Mesenchymal stem cell (in vitro differentiated cells and primary cell): ENCODE measurements at regions not wholly inside any gene's neighbourhood (a gene's known extent, or its start where the extent isn't known, plus 50 kb on each side); places are given as distances from the start of the nearest gene placed in this dataset.
"Not testable (repeated sequence)": the region's sequence is repeated elsewhere in the genome, so short reads cannot be mapped to it uniquely, and the experiment has no call there.

ENCODE experiments used
- DNase-seq: peaks from one replicate; pipeline ENCODE4 v3.0.0-alpha.2; 2013
- H2AFZ ChIP-seq: one replicate; pipeline ENCODE4 v1.6.1; 2013; ENCODE audit warnings: low read depth, mild to moderate bottlenecking, control low read depth, inconsistent platforms, low read length, moderate library complexity
- H2AK5ac ChIP-seq: 2 replicates; pipeline ENCODE4 v1.6.1; 2013; ENCODE audit warnings: low read length, moderate library complexity, mild to moderate bottlenecking, inconsistent platforms; ENCODE audit not compliant: severe bottlenecking
- H2BK120ac ChIP-seq: one replicate; pipeline ENCODE4 v1.6.1; 2013; ENCODE audit warnings: low read depth, mild to moderate bottlenecking, inconsistent platforms, low read length, moderate library complexity
- H2BK12ac ChIP-seq, 2 experiments: one replicate each; pipeline ENCODE4 v1.6.1; 2013; ENCODE audit warnings: inconsistent platforms in 2 of 2, low read length in 2 of 2, mild to moderate bottlenecking in 2 of 2, moderate library complexity in 2 of 2, control low read depth in 1 of 2
- H2BK15ac ChIP-seq: one replicate; pipeline ENCODE4 v1.6.1; 2013; ENCODE audit warnings: mild to moderate bottlenecking, low read depth, inconsistent platforms; ENCODE audit not compliant: poor library complexity, severe bottlenecking
- H2BK5ac ChIP-seq: 2 replicates; pipeline ENCODE4 v1.6.1; 2013; ENCODE audit warnings: low read depth, mild to moderate bottlenecking, low read length, control low read depth, inconsistent platforms; ENCODE audit not compliant: poor library complexity, severe bottlenecking
- H3K14ac ChIP-seq, 2 experiments: one replicate each; pipeline ENCODE4 v1.6.1; 2013; ENCODE audit warnings: inconsistent platforms in 2 of 2, low read length in 2 of 2, control low read depth in 1 of 2, mild to moderate bottlenecking in 1 of 2, moderate library complexity in 1 of 2
- H3K18ac ChIP-seq, 2 experiments: one replicate each; pipeline ENCODE4 v1.6.1; 2013; ENCODE audit warnings: inconsistent platforms in 2 of 2, low read length in 2 of 2, control low read depth in 1 of 2, low read depth in 1 of 2, mild to moderate bottlenecking in 1 of 2
- H3K23ac ChIP-seq, 2 experiments: one replicate each; pipeline ENCODE4 v1.6.1; 2013; ENCODE audit warnings: inconsistent platforms in 2 of 2, low read length in 2 of 2, mild to moderate bottlenecking in 2 of 2, moderate library complexity in 2 of 2, control low read depth in 1 of 2
- H3K27ac ChIP-seq: 2 replicates; pipeline ENCODE4 v1.5.1; 2013; ENCODE audit warnings: mild to moderate bottlenecking, moderate library complexity, low read length, control low read depth, inconsistent platforms; ENCODE audit not compliant: poor library complexity, severe bottlenecking
- H3K27me3 ChIP-seq, 2 experiments: 2 replicates each; pipeline versions ENCODE4 v1.6.1 to v1.7.0; 2013; ENCODE audit warnings: low read length in 2 of 2, mild to moderate bottlenecking in 2 of 2, moderate library complexity in 2 of 2, control low read depth in 1 of 2, inconsistent platforms in 1 of 2; ENCODE audit not compliant: control insufficient read depth in 1 of 2, insufficient read depth in 1 of 2
- H3K36me3 ChIP-seq, 2 experiments: 2 replicates each; pipeline versions ENCODE4 v1.6.1 to v1.7.0; 2013; ENCODE audit warnings: low read length in 2 of 2, control low read depth in 1 of 2, inconsistent platforms in 1 of 2, low read depth in 1 of 2, mild to moderate bottlenecking in 1 of 2; ENCODE audit not compliant: insufficient read depth in 2 of 2, control insufficient read depth in 1 of 2
- H3K4ac ChIP-seq, 2 experiments: one replicate each; pipeline ENCODE4 v1.6.1; 2013; ENCODE audit warnings: inconsistent platforms in 2 of 2, low read length in 2 of 2, mild to moderate bottlenecking in 2 of 2, moderate library complexity in 2 of 2, control low read depth in 1 of 2, low read depth in 1 of 2
- H3K4me1 ChIP-seq: 2 replicates; pipeline ENCODE4 v1.6.1; 2013; ENCODE audit warnings: low read depth, low read length, control low read depth; ENCODE audit not compliant: control insufficient read depth, insufficient read depth
- H3K4me2 ChIP-seq: 2 replicates; pipeline ENCODE4 v1.6.1; 2013; ENCODE audit warnings: low read length, mild to moderate bottlenecking, inconsistent platforms; ENCODE audit not compliant: poor library complexity, severe bottlenecking
- H3K4me3 ChIP-seq, 2 experiments: 2 replicates each; pipeline versions ENCODE4 v1.5.1 to v1.7.0; 2013; ENCODE audit warnings: low read length in 2 of 2, mild to moderate bottlenecking in 2 of 2, control low read depth in 1 of 2, low read depth in 1 of 2; ENCODE audit not compliant: insufficient read depth in 1 of 2
- H3K79me1 ChIP-seq: replicated peaks from 2 replicates; pipeline ENCODE4 v1.6.1; 2013; ENCODE audit warnings: mild to moderate bottlenecking, control low read depth, low read length, inconsistent platforms; ENCODE audit not compliant: poor library complexity, severe bottlenecking
- H3K9ac ChIP-seq: 2 replicates; pipeline ENCODE4 v1.7.0; 2013; ENCODE audit warnings: mild to moderate bottlenecking, low read length, moderate library complexity
- H3K9me3 ChIP-seq: 2 replicates; pipeline ENCODE4 v1.7.0; 2013; ENCODE audit warnings: mild to moderate bottlenecking, low read length; ENCODE audit not compliant: control insufficient read depth
- H4K8ac ChIP-seq: one replicate; pipeline ENCODE4 v1.6.1; 2013; ENCODE audit warnings: inconsistent platforms, mild to moderate bottlenecking, low read length, moderate library complexity
- H4K91ac ChIP-seq: one replicate; pipeline ENCODE4 v1.6.1; 2013; ENCODE audit warnings: mild to moderate bottlenecking, low read length, inconsistent platforms
- WGBS: methylation state at CpG from one replicate; pipeline ENCODE4 v1.1.7; 2013; ENCODE audit warnings: mixed read lengths; 5-methylcytosine and 5-hydroxymethylcytosine counted together

DNA sequence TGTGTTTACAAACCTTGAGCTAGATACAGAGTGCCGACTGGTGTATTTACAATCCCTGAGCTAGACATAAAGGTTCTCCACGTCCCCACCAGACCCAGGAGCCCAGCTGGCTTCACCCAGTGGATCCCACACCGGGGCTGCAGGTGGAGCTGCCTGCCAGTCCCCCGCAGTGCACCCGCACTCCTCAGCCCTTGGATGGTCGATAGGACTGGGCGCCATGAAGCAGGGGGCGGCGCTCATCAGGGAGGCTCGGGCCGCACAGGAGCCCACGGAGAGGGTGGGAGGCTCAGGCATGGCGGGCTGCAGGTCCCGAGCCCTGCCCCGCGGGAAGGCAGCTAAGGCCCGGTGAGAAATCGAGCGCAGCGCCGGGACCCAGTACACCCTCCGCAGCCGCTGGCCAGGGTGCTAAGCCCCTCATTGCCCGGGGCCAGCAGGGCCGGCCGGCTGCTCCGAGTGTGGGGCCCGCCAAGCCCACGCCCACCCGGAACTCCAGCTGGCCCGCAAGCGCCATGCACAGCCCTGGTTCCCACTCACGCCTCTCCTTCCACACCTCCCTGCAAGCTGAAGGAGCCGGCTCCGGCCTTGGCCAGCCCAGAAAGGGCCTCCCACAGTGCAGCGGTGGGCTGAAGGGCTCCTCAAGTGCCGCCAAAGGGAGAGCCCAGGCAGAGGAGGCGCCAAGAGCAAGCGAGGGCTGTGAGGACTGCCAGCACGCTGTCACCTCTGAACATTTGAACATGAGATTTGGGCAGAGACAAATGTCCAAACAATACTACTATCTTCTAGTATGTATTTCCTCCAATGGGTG is 1820.7 kb downstream of the NCAM2 start:
- DNase-seq, H2BK5ac ChIP-seq, H3K79me1 ChIP-seq, H3K4ac ChIP-seq, H3K27ac ChIP-seq, H3K36me3 ChIP-seq, H3K14ac ChIP-seq, H3K27me3 ChIP-seq, H3K23ac ChIP-seq, H3K9me3 ChIP-seq, H2BK120ac ChIP-seq, H4K8ac ChIP-seq, H3K9ac ChIP-seq, H3K4me2 ChIP-seq, H2AFZ ChIP-seq, H3K18ac ChIP-seq, H2BK15ac ChIP-seq, H4K91ac ChIP-seq, H2AK5ac ChIP-seq, H3K4me1 ChIP-seq, H2BK12ac ChIP-seq, H3K4me3 ChIP-seq: not testable (repeated sequence)
- 89% methylated on average over 25 of the region's 40 CpGs for WGBS

GRCh38 chr21:22827422-22827821 is 1829.2 kb downstream of the NCAM2 start:
- Histone ChIP-seq H3K36me3 (no peaks in the 10 kb centered on the region), H3K9ac (no peak overlapping the region), H3K14ac (no peak overlapping the region), H3K4ac (no peak overlapping the region), H2AK5ac (no peak overlapping the region), H3K23ac (no peak overlapping the region), H3K9me3 (peaks cover 16% of the 10 kb centered on the region), H2BK15ac (no peak overlapping the region), H3K79me1 (no peaks in the 10 kb centered on the region), H2BK5ac (no peak overlapping the region), H4K8ac (no peak overlapping the region), H2BK12ac (no peak overlapping the region), H2BK120ac (no peak overlapping the region), H3K4me3 (no peak overlapping the region), H3K27ac (no peak overlapping the region), H4K91ac (no peak overlapping the region), H2AFZ (no peak overlapping the region), H3K18ac (no peak overlapping the region), H3K4me2 (no peak overlapping the region), H3K27me3 (no peaks in the 10 kb centered on the region), H3K4me1 (no peaks in the 10 kb centered on the region)
- DNase-seq, result no peak

GRCh38 chr21:22842875-22843274 is 1844.7 kb downstream of the NCAM2 start:
- no peak overlapping the region for H3K14ac ChIP-seq
- H2AFZ ChIP-seq, result no peak overlapping the region
- no peak overlapping the region for H4K91ac ChIP-seq
- H3K18ac ChIP-seq, result no peak overlapping the region
- H2BK15ac ChIP-seq, result no peak overlapping the region
- no peak overlapping the region for H2BK12ac ChIP-seq
- no peak overlapping the region for H3K27ac ChIP-seq
- no peaks in the 10 kb centered on the region for H3K79me1 ChIP-seq
- H3K9me3 ChIP-seq, result peaks cover 34% of the 10 kb centered on the region
- no peak overlapping the region for H3K4me3 ChIP-seq
- H4K8ac ChIP-seq, result no peak overlapping the region
- H3K4me1 ChIP-seq, result no peaks in the 10 kb centered on the region
- no peak overlapping the region for H3K4me2 ChIP-seq
- no peaks in the 10 kb centered on the region for H3K27me3 ChIP-seq
- no peak overlapping the region for H3K9ac ChIP-seq
- H2AK5ac ChIP-seq, result no peak overlapping the region
- no peak overlapping the region for H2BK5ac ChIP-seq
- H2BK120ac ChIP-seq, result no peak overlapping the region
- DNase-seq, result no peak
- H3K4ac ChIP-seq, result no peak overlapping the region
- 37% methylated on average over 2 of the region's 3 CpGs for WGBS
- H3K23ac ChIP-seq, result no peak overlapping the region
- no peaks in the 10 kb centered on the region for H3K36me3 ChIP-seq

DNA sequence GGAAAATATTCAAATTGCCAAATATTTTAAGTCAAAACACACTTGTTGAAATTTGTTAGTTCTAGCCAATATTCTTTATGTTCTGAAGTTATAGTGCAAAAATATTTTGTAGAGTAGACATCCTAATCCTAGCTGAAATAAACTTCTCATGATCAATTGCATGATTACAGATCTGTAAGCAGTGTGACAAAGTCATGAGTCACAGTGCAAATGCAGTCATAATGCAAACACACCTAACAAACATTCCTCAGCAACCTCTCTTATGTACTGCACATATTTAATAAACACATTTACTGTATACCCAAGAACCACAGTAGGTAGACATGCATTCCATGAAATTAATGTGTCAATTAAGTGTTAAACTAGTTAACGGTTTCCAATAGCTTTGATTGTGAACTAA is 1857.4 kb downstream of the NCAM2 start:
- Histone ChIP-seq H3K4me3 (no peak overlapping the region), H3K18ac (no peak overlapping the region), H2AFZ (no peak overlapping the region), H2BK5ac (no peak overlapping the region), H3K14ac (no peak overlapping the region), H3K23ac (no peak overlapping the region), H3K27ac (no peak overlapping the region), H3K9ac (no peak overlapping the region), H2BK120ac (no peak overlapping the region), H3K79me1 (no peaks in the 10 kb centered on the region), H3K9me3 (peaks cover 5% of the 10 kb centered on the region), H2BK15ac (no peak overlapping the region), H4K91ac (no peak overlapping the region), H3K27me3 (no peaks in the 10 kb centered on the region), H3K4ac (no peak overlapping the region), H3K4me2 (no peak overlapping the region), H2AK5ac (no peak overlapping the region), H4K8ac (no peak overlapping the region), H3K4me1 (no peaks in the 10 kb centered on the region), H2BK12ac (no peak overlapping the region), H3K36me3 (no peaks in the 10 kb centered on the region)
- no peak for DNase-seq
- WGBS, result 67% methylated on average over 1 of the region's 1 CpG
